ENCODE measurements at regions not wholly inside any gene's neighbourhood (a gene's known extent, or its start where the extent isn't known, plus 50 kb on each side); places are given as distances from the start of the nearest gene placed in this dataset.

GRCh38 chr14:44657696-44658388 is 150.8 kb upstream of the FSCB start:
- H3K4me3 Mint-ChIP-seq, result no peak overlapping the region
- H3K9me3 ChIP-seq (ENCODE audit: control insufficient read depth, low read length, poor library complexity, severe bottlenecking), result no peaks in the 10 kb centered on the region
- no peaks in the 10 kb centered on the region for H3K27me3 Mint-ChIP-seq
- no peak for DNase-seq
- no peak overlapping the region for H3K27ac Mint-ChIP-seq
- ATAC-seq, result no peak
- H3K36me3 Mint-ChIP-seq (ENCODE audit: low read depth), result no peaks in the 10 kb centered on the region
- peaks cover 6% of the 10 kb centered on the region for H3K4me1 Mint-ChIP-seq

GRCh38 chr14:44657203-44657602 is 150.1 kb upstream of the FSCB start:
- Mint-ChIP-seq H3K36me3 (ENCODE audit: low read depth) (no peaks in the 10 kb centered on the region), H3K27ac (no peak overlapping the region), H3K4me1 (peaks cover under 1% of the 10 kb centered on the region), H3K27me3 (no peaks in the 10 kb centered on the region), H3K4me3 (no peak overlapping the region)
- ATAC-seq (no peak), DNase-seq (no peak)
- no peaks in the 10 kb centered on the region for H3K9me3 ChIP-seq (ENCODE audit: control insufficient read depth, low read length, poor library complexity, severe bottlenecking)

- H3K4me3 Mint-ChIP-seq, result no peak overlapping the region
- no peak overlapping the region for H3K27ac Mint-ChIP-seq
- no peaks in the 10 kb centered on the region for H3K4me1 Mint-ChIP-seq
- H3K9me3 ChIP-seq (ENCODE audit: control insufficient read depth, low read length, poor library complexity, severe bottlenecking), result no peaks in the 10 kb centered on the region
- no peak for DNase-seq
- no peaks in the 10 kb centered on the region for H3K36me3 Mint-ChIP-seq (ENCODE audit: low read depth)
- ATAC-seq, result no peak
- peaks cover 2% of the 10 kb centered on the region for H3K27me3 Mint-ChIP-seq
These were observed 147.5 kb upstream of the FSCB start for GRCh38 chr14:44654591-44654990.

- H3K36me3 Mint-ChIP-seq (ENCODE audit: low read depth), result no peaks in the 10 kb centered on the region
- no peak overlapping the region for H3K4me3 Mint-ChIP-seq
- peaks cover 6% of the 10 kb centered on the region for H3K27me3 Mint-ChIP-seq
- no peaks in the 10 kb centered on the region for H3K4me1 Mint-ChIP-seq
- no peaks in the 10 kb centered on the region for H3K9me3 ChIP-seq (ENCODE audit: control insufficient read depth, low read length, poor library complexity, severe bottlenecking)
- ATAC-seq (no peak), DNase-seq (no peak)
- no peak overlapping the region for H3K27ac Mint-ChIP-seq
These were observed 146.6 kb upstream of the FSCB start for GRCh38 chr14:44653641-44654040.

GRCh38 chr14:44652640-44653039 is 145.6 kb upstream of the FSCB start:
- DNase-seq (no peak), ATAC-seq (no peak)
- H3K27ac Mint-ChIP-seq, result no peak overlapping the region
- H3K36me3 Mint-ChIP-seq (ENCODE audit: low read depth), result no peaks in the 10 kb centered on the region
- no peak overlapping the region for H3K4me3 Mint-ChIP-seq
- no peaks in the 10 kb centered on the region for H3K9me3 ChIP-seq (ENCODE audit: control insufficient read depth, low read length, poor library complexity, severe bottlenecking)
- peaks cover 6% of the 10 kb centered on the region for H3K27me3 Mint-ChIP-seq
- no peaks in the 10 kb centered on the region for H3K4me1 Mint-ChIP-seq

- Mint-ChIP-seq H3K27me3 (peaks cover 6% of the 10 kb centered on the region), H3K27ac (no peak overlapping the region), H3K4me3 (no peak overlapping the region), H3K36me3 (ENCODE audit: low read depth) (no peaks in the 10 kb centered on the region), H3K4me1 (no peaks in the 10 kb centered on the region)
- ATAC-seq, result no peak
- no peaks in the 10 kb centered on the region for H3K9me3 ChIP-seq (ENCODE audit: control insufficient read depth, low read length, poor library complexity, severe bottlenecking)
- no peak for DNase-seq
These were observed 142.0 kb upstream of the FSCB start for GRCh38 chr14:44649061-44649460.

- no peaks in the 10 kb centered on the region for H3K9me3 ChIP-seq (ENCODE audit: control insufficient read depth, low read length, poor library complexity, severe bottlenecking)
- Mint-ChIP-seq H3K36me3 (ENCODE audit: low read depth) (no peaks in the 10 kb centered on the region), H3K27ac (no peak overlapping the region), H3K4me1 (no peaks in the 10 kb centered on the region), H3K27me3 (no peaks in the 10 kb centered on the region), H3K4me3 (no peak overlapping the region)
- ATAC-seq, result no peak
- DNase-seq, result no peak
These were observed 133.3 kb upstream of the FSCB start for GRCh38 chr14:44640416-44640815.

GRCh38 chr14:44639781-44640385 is 132.8 kb upstream of the FSCB start:
- Mint-ChIP-seq H3K36me3 (ENCODE audit: low read depth) (no peaks in the 10 kb centered on the region), H3K4me1 (no peaks in the 10 kb centered on the region), H3K27ac (no peak overlapping the region), H3K4me3 (no peak overlapping the region), H3K27me3 (no peaks in the 10 kb centered on the region)
- no peak for DNase-seq
- ATAC-seq, result no peak
- H3K9me3 ChIP-seq (ENCODE audit: control insufficient read depth, low read length, poor library complexity, severe bottlenecking), result no peaks in the 10 kb centered on the region

GRCh38 chr14:44634692-44635091 is 127.6 kb upstream of the FSCB start:
- H3K36me3 Mint-ChIP-seq (ENCODE audit: low read depth), result no peaks in the 10 kb centered on the region
- no peaks in the 10 kb centered on the region for H3K4me1 Mint-ChIP-seq
- H3K4me3 Mint-ChIP-seq, result no peak overlapping the region
- no peak overlapping the region for H3K27ac Mint-ChIP-seq
- DNase-seq (no peak), ATAC-seq (no peak)
- H3K27me3 Mint-ChIP-seq, result no peaks in the 10 kb centered on the region
- no peaks in the 10 kb centered on the region for H3K9me3 ChIP-seq (ENCODE audit: control insufficient read depth, low read length, poor library complexity, severe bottlenecking)

- DNase-seq (no peak), ATAC-seq (no peak)
- no peaks in the 10 kb centered on the region for H3K4me1 Mint-ChIP-seq
- no peaks in the 10 kb centered on the region for H3K27me3 Mint-ChIP-seq
- no peaks in the 10 kb centered on the region for H3K9me3 ChIP-seq (ENCODE audit: control insufficient read depth, low read length, poor library complexity, severe bottlenecking)
- no peaks in the 10 kb centered on the region for H3K36me3 Mint-ChIP-seq (ENCODE audit: low read depth)
- no peak overlapping the region for H3K27ac Mint-ChIP-seq
- H3K4me3 Mint-ChIP-seq, result no peak overlapping the region
These were observed 119.3 kb upstream of the FSCB start for GRCh38 chr14:44626423-44626822.

- H3K4me3 Mint-ChIP-seq, result no peak overlapping the region
- DNase-seq, result no peak
- ATAC-seq, result no peak
- no peak overlapping the region for H3K27ac Mint-ChIP-seq
- no peaks in the 10 kb centered on the region for H3K9me3 ChIP-seq (ENCODE audit: control insufficient read depth, low read length, poor library complexity, severe bottlenecking)
- no peaks in the 10 kb centered on the region for H3K36me3 Mint-ChIP-seq (ENCODE audit: low read depth)
- no peaks in the 10 kb centered on the region for H3K4me1 Mint-ChIP-seq
- H3K27me3 Mint-ChIP-seq, result no peaks in the 10 kb centered on the region
These were observed 118.0 kb upstream of the FSCB start for GRCh38 chr14:44625098-44625497.

- ATAC-seq (no peak), DNase-seq (no peak)
- H3K9me3 ChIP-seq (ENCODE audit: control insufficient read depth, low read length, poor library complexity, severe bottlenecking), result no peaks in the 10 kb centered on the region
- no peak overlapping the region for H3K27ac Mint-ChIP-seq
- peaks cover 10% of the 10 kb centered on the region for H3K27me3 Mint-ChIP-seq
- no peaks in the 10 kb centered on the region for H3K36me3 Mint-ChIP-seq (ENCODE audit: low read depth)
- no peaks in the 10 kb centered on the region for H3K4me1 Mint-ChIP-seq
- H3K4me3 Mint-ChIP-seq, result no peak overlapping the region
These were observed 113.3 kb upstream of the FSCB start for GRCh38 chr14:44620121-44621019.

- DNase-seq (no peak), ATAC-seq (no peak)
- H3K9me3 ChIP-seq (ENCODE audit: control insufficient read depth, low read length, poor library complexity, severe bottlenecking), result no peaks in the 10 kb centered on the region
- H3K27ac Mint-ChIP-seq, result no peak overlapping the region
- H3K36me3 Mint-ChIP-seq (ENCODE audit: low read depth), result no peaks in the 10 kb centered on the region
- H3K4me3 Mint-ChIP-seq, result no peak overlapping the region
- H3K27me3 Mint-ChIP-seq, result peaks cover 10% of the 10 kb centered on the region
- H3K4me1 Mint-ChIP-seq, result no peaks in the 10 kb centered on the region
These were observed 109.1 kb upstream of the FSCB start for GRCh38 chr14:44616204-44616603.
